Naive thymus-derived CD4-positive, alpha-beta T cell (primary cell): ENCODE measurements at regions not wholly inside any gene's neighbourhood (a gene's known extent, or its start where the extent isn't known, plus 50 kb on each side); places are given as distances from the start of the nearest gene placed in this dataset.
A peak's percentile ranks its signal among the peaks of the same experiment; 100 is the strongest.

Experiments used
- ATAC-seq: fragments of 150-1000 bp; cut with Tn5 transposase; 2 replicates; pipeline ENCODE4 v1.10.0; 2021; ENCODE audit warnings: mild to moderate bottlenecking, moderate library complexity
- CTCF ChIA-PET: fragments of 350-600 bp; sonication (Branson Sonifier 250); formaldehyde crosslinking; loops from one replicate; lab custom pipeline; 2021; ENCODE audit warnings: antibody characterized with exemption; lab: Charles Lee
- POLR2A ChIA-PET: fragments of 350-600 bp; sonication (Branson Sonifier 250); formaldehyde crosslinking; loops from one replicate; lab custom pipeline; 2021; ENCODE audit warnings: antibody characterized with exemption, inconsistent platforms; lab: Charles Lee
- DNase-seq, 9 donors: peaks; one replicate each; pipeline versions ENCODE4 v3.0.0 to v3.0.0-alpha.2; 2020 to 2022; ENCODE audit warnings: mixed read lengths in 1 of 9
- H3K27ac ChIP-seq: one replicate; pipeline ENCODE4 v1.7.0; 2013; ENCODE audit warnings: mild to moderate bottlenecking, low read depth, low read length, moderate library complexity
- H3K27me3 ChIP-seq, 2 donors: one replicate each; pipeline ENCODE4 v1.7.0; 2013; ENCODE audit warnings: low read length in 2 of 2, mild to moderate bottlenecking in 2 of 2, moderate library complexity in 2 of 2; ENCODE audit not compliant: control insufficient read depth in 2 of 2, insufficient read depth in 2 of 2
- H3K36me3 ChIP-seq, 3 experiments: 1 replicate in 2 of 3; 2 replicates in 1 of 3; pipeline ENCODE4 v1.7.0; 2013; ENCODE audit warnings: low read length in 3 of 3, mild to moderate bottlenecking in 3 of 3, moderate library complexity in 1 of 3; ENCODE audit not compliant: insufficient read depth in 3 of 3, control insufficient read depth in 2 of 3
- H3K4me1 ChIP-seq, 2 donors: one replicate each; pipeline ENCODE4 v1.7.0; 2013; ENCODE audit warnings: low read length in 2 of 2, mild to moderate bottlenecking in 2 of 2, moderate library complexity in 1 of 2; ENCODE audit not compliant: control insufficient read depth in 2 of 2, insufficient read depth in 2 of 2
- H3K4me3 ChIP-seq: 2 replicates; pipeline ENCODE4 v1.7.0; 2013; ENCODE audit warnings: mild to moderate bottlenecking, low read length
- H3K9me3 ChIP-seq, 3 experiments: 1 replicate in 2 of 3; 2 replicates in 1 of 3; pipeline ENCODE4 v1.7.0; 2013; ENCODE audit warnings: low read length in 3 of 3; ENCODE audit not compliant: control insufficient read depth in 2 of 3
- H3K27ac Mint-ChIP-seq, 9 donors: one replicate each; pipeline ENCODE4 v1.8.0; 2020 to 2022; ENCODE audit warnings: mixed read lengths in 9 of 9, mild to moderate bottlenecking in 8 of 9, moderate library complexity in 5 of 9, inconsistent platforms in 2 of 9
- H3K27me3 Mint-ChIP-seq, 5 donors: one replicate each; pipeline ENCODE4 v1.8.0; 2021 to 2022; ENCODE audit warnings: mixed read lengths in 5 of 5, mild to moderate bottlenecking in 1 of 5
- H3K36me3 Mint-ChIP-seq, 5 donors: one replicate each; pipeline ENCODE4 v1.8.0; 2020 to 2022; ENCODE audit warnings: mixed read lengths in 5 of 5, mild to moderate bottlenecking in 3 of 5, inconsistent platforms in 1 of 5
- H3K4me1 Mint-ChIP-seq, 7 donors: one replicate each; pipeline ENCODE4 v1.8.0; 2020 to 2022; ENCODE audit warnings: mixed read lengths in 7 of 7, mild to moderate bottlenecking in 3 of 7, inconsistent platforms in 1 of 7
- H3K4me3 Mint-ChIP-seq, 10 donors: one replicate each; pipeline ENCODE4 v1.8.0; 2020 to 2022; ENCODE audit warnings: mild to moderate bottlenecking in 10 of 10, mixed read lengths in 10 of 10, moderate library complexity in 6 of 10, inconsistent platforms in 2 of 10
- H3K9me3 Mint-ChIP-seq, 11 donors: one replicate each; pipeline ENCODE4 v1.8.0; 2020 to 2022; ENCODE audit warnings: mixed read lengths in 11 of 11, mild to moderate bottlenecking in 4 of 11, inconsistent platforms in 1 of 11, moderate library complexity in 1 of 11
- intact Hi-C, 2 donors: fragments of 100-400 bp; cut with micrococcal nuclease; formaldehyde crosslinking; loops; one replicate each; pipeline ENCODE4 v1.15.1; 2023

DNA sequence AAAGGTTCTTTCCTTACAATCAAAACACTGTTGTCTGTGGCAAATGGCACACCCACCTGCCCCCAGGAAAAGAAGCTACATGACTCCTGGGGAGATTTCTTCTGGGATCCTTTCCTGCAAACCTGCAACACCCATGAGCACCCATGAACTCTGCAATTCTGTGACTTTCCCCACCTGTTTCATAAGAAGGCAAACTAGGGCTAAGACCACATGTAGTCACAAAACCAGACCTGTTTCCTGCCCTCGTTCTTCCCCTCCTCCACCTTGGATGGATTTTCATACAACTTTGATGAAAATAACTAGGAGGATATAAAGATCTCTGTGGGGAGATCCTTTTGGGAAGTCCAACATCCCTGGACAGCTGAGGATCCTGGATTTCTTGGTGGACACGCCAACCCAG, 1084.7 kb downstream of the BCL11B start:
- no peaks in the 10 kb centered on the region for H3K27me3 Mint-ChIP-seq
- DNase-seq (peak in 1 of 9 donors; percentile 34), ATAC-seq (no peak)
- H3K36me3 ChIP-seq = no peaks in the 10 kb centered on the region
- peaks cover 95 to 98% of the 10 kb centered on the region in 2 donors for H3K4me1 ChIP-seq
- H3K4me3 ChIP-seq = peak overlapping the region; percentile 11
- H3K27ac Mint-ChIP-seq = peak overlapping the region; percentile 92 to 100 (median 98)
- H3K9me3 Mint-ChIP-seq = peaks cover 0 to 6% (median 0%) of the 10 kb centered on the region in 11 donors
- intact Hi-C loops = loop anchor here (5.0 to 10.0 kb wide), 4 partner anchors 210 to 745 kb away; no protein-coding TSS in a partner anchor
- CTCF ChIA-PET = interaction anchor here (0.6 to 18.0 kb wide), 8 partner anchors 8 to 1085 kb away, joined by 3 to 279 read pairs (median 4); partner anchors contain the start of gene BCL11B
- peaks cover 58 to 100% (median 98%) of the 10 kb centered on the region in 7 donors for H3K4me1 Mint-ChIP-seq
- H3K36me3 Mint-ChIP-seq = peaks cover 0 to 20% (median 4%) of the 10 kb centered on the region in 5 donors
- no peaks in the 10 kb centered on the region for H3K27me3 ChIP-seq
- POLR2A ChIA-PET = interaction anchor here (0.6 to 25.4 kb wide), 16 partner anchors 8 to 1878 kb away, joined by 3 to 501 read pairs (median 4); partner anchors contain the start of genes BCL11B and EVL
- H3K9me3 ChIP-seq = no peaks in the 10 kb centered on the region
- peak overlapping the region; percentile 80 for H3K27ac ChIP-seq
- H3K4me3 Mint-ChIP-seq = peak overlapping the region; percentile 14 to 84 (median 74)

DNA sequence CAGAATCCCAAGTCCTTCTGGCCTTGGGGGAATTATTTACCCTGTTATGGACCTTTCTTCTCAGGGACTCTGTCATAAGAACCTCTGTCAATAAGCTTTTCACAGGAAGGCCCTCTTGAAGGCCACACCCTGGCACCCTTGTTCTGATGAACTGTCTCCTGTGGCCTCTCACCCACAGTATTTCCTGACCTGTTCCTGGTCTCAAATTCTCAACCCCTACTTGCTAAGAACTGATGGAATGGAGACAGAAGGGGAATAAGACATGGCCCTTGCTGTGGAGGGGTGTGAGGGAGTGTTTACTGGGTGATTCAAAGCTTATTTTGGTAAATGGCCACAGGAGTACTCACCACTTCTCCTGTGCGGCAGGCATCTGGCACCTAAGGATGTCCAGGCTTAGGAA, 1082.9 kb downstream of the BCL11B start:
- intact Hi-C loops = loop anchor here (1.0 to 10.0 kb wide), 15 partner anchors 9 to 1083 kb away; partner anchors contain the start of gene BCL11B (in 2 of the 2)
- ChIA-PET CTCF (interaction anchor here (0.6 to 18.0 kb wide), 9 partner anchors 13 to 465 kb away, joined by 3 to 279 read pairs (median 4); no protein-coding TSS in a partner anchor), POLR2A (interaction anchor here (0.6 to 25.4 kb wide), 23 partner anchors 10 to 1078 kb away, joined by 3 to 501 read pairs (median 5); partner anchors contain the start of gene BCL11B)
- Histone ChIP-seq H3K27me3 (no peaks in the 10 kb centered on the region), H3K27ac (peak overlapping the region; percentile 80), H3K4me3 (peak overlapping the region; percentile 48), H3K36me3 (no peaks in the 10 kb centered on the region), H3K4me1 (peaks cover 82 to 95% of the 10 kb centered on the region in 2 donors), H3K9me3 (no peaks in the 10 kb centered on the region)
- H3K4me1 Mint-ChIP-seq = peaks cover 56 to 100% (median 98%) of the 10 kb centered on the region in 7 donors
- peak overlapping the region; percentile 63 to 86 (median 76) for H3K4me3 Mint-ChIP-seq
- H3K36me3 Mint-ChIP-seq = peaks cover 0 to 20% (median 0%) of the 10 kb centered on the region in 5 donors
- DNase-seq (peak in 1 of 9 donors; percentile 50), ATAC-seq (peak; percentile 40)
- H3K27ac Mint-ChIP-seq = peak overlapping the region; percentile 92 to 100 (median 98)
- peaks cover 0 to 4% (median 0%) of the 10 kb centered on the region in 11 donors for H3K9me3 Mint-ChIP-seq
- H3K27me3 Mint-ChIP-seq = no peaks in the 10 kb centered on the region

DNA sequence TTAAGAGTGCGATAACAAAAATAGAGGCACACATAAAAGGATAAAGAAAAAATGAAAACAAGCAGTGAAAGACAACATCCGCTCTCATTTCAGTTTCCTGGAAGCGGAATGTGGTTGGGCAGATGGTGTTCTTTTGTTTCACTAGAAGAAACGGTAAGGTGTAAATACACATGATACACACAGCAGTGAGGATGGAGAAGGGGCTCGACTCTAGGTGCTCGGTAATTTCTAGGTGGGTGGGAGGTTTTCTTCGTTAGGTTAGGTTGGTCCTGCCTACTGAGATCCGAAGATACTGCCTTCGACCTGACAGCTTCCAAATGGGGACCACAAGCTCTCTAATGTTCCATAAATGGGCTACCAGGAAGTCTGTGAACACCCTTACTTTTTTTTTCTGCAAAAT, 1082.5 kb downstream of the BCL11B start:
- Mint-ChIP-seq H3K9me3 (peaks cover 0 to 4% (median 0%) of the 10 kb centered on the region in 11 donors), H3K36me3 (peaks cover 0 to 22% (median 0%) of the 10 kb centered on the region in 5 donors), H3K27ac (peak overlapping the region; percentile 92 to 100 (median 98)), H3K27me3 (no peaks in the 10 kb centered on the region), H3K4me3 (peak overlapping the region; percentile 63 to 86 (median 76)), H3K4me1 (peaks cover 60 to 100% (median 98%) of the 10 kb centered on the region in 7 donors)
- intact Hi-C loops = loop anchor here (1.0 to 10.0 kb wide), 15 partner anchors 9 to 1083 kb away; partner anchors contain the start of gene BCL11B (in 2 of the 2)
- POLR2A ChIA-PET = interaction anchor here (0.6 to 25.4 kb wide), 27 partner anchors 10 to 1077 kb away, joined by 3 to 501 read pairs (median 5); partner anchors contain the start of gene BCL11B
- CTCF ChIA-PET = interaction anchor here (0.6 to 18.0 kb wide), 7 partner anchors 12 to 465 kb away, joined by 3 to 279 read pairs (median 4); no protein-coding TSS in a partner anchor
- DNase-seq (peak in 7 of 9 donors; percentile 72 to 93 (median 86)), ATAC-seq (peak; percentile 88)
- H3K4me1 ChIP-seq = peaks cover 78 to 95% of the 10 kb centered on the region in 2 donors
- no peaks in the 10 kb centered on the region for H3K27me3 ChIP-seq
- peak overlapping the region; percentile 80 for H3K27ac ChIP-seq
- no peaks in the 10 kb centered on the region for H3K36me3 ChIP-seq
- H3K9me3 ChIP-seq = no peaks in the 10 kb centered on the region
- H3K4me3 ChIP-seq = peak overlapping the region; percentile 48

DNA sequence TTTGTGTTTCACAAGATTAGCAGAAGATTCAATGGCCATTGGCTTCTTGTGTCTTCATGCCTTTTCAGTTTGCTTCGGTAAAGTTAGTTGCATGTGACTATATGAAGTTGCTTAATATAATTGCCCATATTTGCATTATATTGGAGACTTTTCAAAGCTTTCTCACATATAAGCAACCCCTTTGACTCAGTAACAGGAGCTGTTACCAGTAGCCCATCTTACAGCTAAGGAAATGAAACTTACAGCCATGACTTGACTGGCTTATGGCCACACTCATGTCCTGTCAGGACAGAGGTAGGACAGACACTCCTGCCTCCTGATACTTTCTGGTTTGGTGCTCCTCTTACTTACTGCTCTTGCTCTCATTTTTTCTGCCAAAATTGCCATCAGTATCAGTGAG, 1082.1 kb downstream of the BCL11B start:
- peaks cover 74 to 95% of the 10 kb centered on the region in 2 donors for H3K4me1 ChIP-seq
- H3K9me3 Mint-ChIP-seq = peaks cover 0 to 4% (median 0%) of the 10 kb centered on the region in 11 donors
- intact Hi-C loops = loop anchor here (1.0 to 10.0 kb wide), 15 partner anchors 8 to 1082 kb away; partner anchors contain the start of gene BCL11B (in 2 of the 2)
- CTCF ChIA-PET = interaction anchor here (0.6 to 18.0 kb wide), 6 partner anchors 14 to 1077 kb away, joined by 3 to 279 read pairs (median 6); no protein-coding TSS in a partner anchor
- no peaks in the 10 kb centered on the region for H3K36me3 ChIP-seq
- peak overlapping the region; percentile 27 for H3K4me3 ChIP-seq
- ATAC-seq = peak; percentile 22
- POLR2A ChIA-PET = interaction anchor here (0.6 to 25.4 kb wide), 25 partner anchors 10 to 1077 kb away, joined by 3 to 501 read pairs (median 5); partner anchors contain the start of gene BCL11B
- peak overlapping the region; percentile 80 for H3K27ac ChIP-seq
- no peak for DNase-seq
- peaks cover 58 to 100% (median 98%) of the 10 kb centered on the region in 7 donors for H3K4me1 Mint-ChIP-seq
- H3K36me3 Mint-ChIP-seq = peaks cover 0 to 22% (median 0%) of the 10 kb centered on the region in 5 donors
- peak overlapping the region; percentile 92 to 100 (median 98) for H3K27ac Mint-ChIP-seq
- H3K27me3 ChIP-seq = no peaks in the 10 kb centered on the region
- H3K4me3 Mint-ChIP-seq = peak overlapping the region; percentile 63 to 86 (median 76)
- H3K9me3 ChIP-seq = no peaks in the 10 kb centered on the region
- no peaks in the 10 kb centered on the region for H3K27me3 Mint-ChIP-seq

DNA sequence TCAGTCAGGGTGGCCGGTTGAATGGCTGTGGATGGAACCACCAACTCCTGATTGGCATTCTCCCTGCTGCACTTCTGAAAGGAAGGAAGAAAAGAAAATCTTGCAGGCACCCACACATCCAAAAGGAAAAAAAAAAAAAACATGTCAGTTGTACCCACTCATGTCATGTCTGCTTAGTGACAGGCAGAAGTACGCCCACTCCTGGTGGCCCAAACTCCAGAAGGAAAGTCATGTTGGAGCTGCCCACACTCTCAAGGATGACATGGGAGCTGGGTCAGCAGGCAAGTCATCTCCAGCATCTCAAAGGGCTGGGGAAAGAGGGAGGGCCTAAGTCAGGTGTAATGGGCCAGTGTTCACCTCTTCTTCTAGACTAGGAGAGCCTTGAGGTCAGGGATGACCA, 1079.1 kb downstream of the BCL11B start:
- peak overlapping the region; percentile 47 to 84 (median 66) for H3K4me3 Mint-ChIP-seq
- intact Hi-C loops = loop anchor here in 1 of 2 donors (2.0 kb wide), 1 partner anchor 16 kb away; no protein-coding TSS in a partner anchor
- POLR2A ChIA-PET = interaction anchor here (0.6 to 25.4 kb wide), 13 partner anchors 7 to 1074 kb away, joined by 3 to 501 read pairs (median 4); partner anchors contain the start of gene BCL11B
- no peaks in the 10 kb centered on the region for H3K36me3 ChIP-seq
- H3K4me1 Mint-ChIP-seq = peaks cover 60 to 98% (median 95%) of the 10 kb centered on the region in 7 donors
- H3K27me3 Mint-ChIP-seq = no peaks in the 10 kb centered on the region
- H3K27me3 ChIP-seq = no peaks in the 10 kb centered on the region
- no peaks in the 10 kb centered on the region for H3K9me3 ChIP-seq
- CTCF ChIA-PET = interaction anchor here (0.6 to 18.0 kb wide), 12 partner anchors 11 to 1040 kb away, joined by 3 to 279 read pairs (median 6); no protein-coding TSS in a partner anchor
- peak overlapping the region; percentile 67 to 100 (median 95) for H3K27ac Mint-ChIP-seq
- peak overlapping the region; percentile 80 for H3K27ac ChIP-seq
- peaks cover 67 to 93% of the 10 kb centered on the region in 2 donors for H3K4me1 ChIP-seq
- H3K4me3 ChIP-seq = no peak overlapping the region
- H3K9me3 Mint-ChIP-seq = peaks cover 0 to 4% (median 0%) of the 10 kb centered on the region in 11 donors
- ATAC-seq (no peak), DNase-seq (no peak)
- H3K36me3 Mint-ChIP-seq = peaks cover 0 to 34% (median 8%) of the 10 kb centered on the region in 5 donors

DNA sequence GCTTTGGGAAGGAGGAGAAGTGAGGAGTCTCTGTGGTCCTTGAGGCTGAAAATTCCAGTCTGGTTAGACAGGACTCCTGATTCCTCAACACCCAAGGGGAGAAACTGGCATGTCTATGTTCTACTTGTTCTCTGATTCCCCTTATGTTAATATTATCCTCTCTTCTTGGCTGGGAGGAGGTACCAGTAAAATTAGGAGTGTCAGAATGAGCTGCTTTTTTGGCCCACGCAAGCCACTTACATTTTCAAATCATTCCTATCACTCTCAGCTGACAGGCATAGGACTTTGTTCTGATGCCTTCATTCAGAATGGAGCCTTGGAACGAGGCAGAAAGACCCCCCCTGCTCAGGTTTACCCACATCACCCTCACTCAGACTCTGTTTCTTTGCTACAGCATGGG, 1077.2 kb downstream of the BCL11B start:
- CTCF ChIA-PET = interaction anchor here (0.6 to 18.0 kb wide), 15 partner anchors 8 to 1081 kb away, joined by 3 to 279 read pairs (median 5); no protein-coding TSS in a partner anchor

More for the DNA sequence above, 1077.2 kb downstream of the BCL11B start:
- Mint-ChIP-seq H3K27ac (peak overlapping the region in 8 of 9 donors; percentile 92 to 100 (median 97)), H3K36me3 (peaks cover 0 to 29% (median 8%) of the 10 kb centered on the region in 5 donors), H3K9me3 (peaks cover 0 to 4% (median 0%) of the 10 kb centered on the region in 11 donors), H3K27me3 (no peaks in the 10 kb centered on the region), H3K4me3 (peak overlapping the region in 6 of 10 donors; percentile 18 to 86 (median 74)), H3K4me1 (peaks cover 63 to 98% (median 96%) of the 10 kb centered on the region in 7 donors)
- POLR2A ChIA-PET = interaction anchor here (0.7 to 25.4 kb wide), 14 partner anchors 9 to 1072 kb away, joined by 3 to 501 read pairs (median 4); partner anchors contain the start of gene BCL11B
- Histone ChIP-seq H3K9me3 (no peaks in the 10 kb centered on the region), H3K4me1 (peaks cover 68 to 97% of the 10 kb centered on the region in 2 donors), H3K27ac (peak overlapping the region; percentile 43), H3K36me3 (no peaks in the 10 kb centered on the region), H3K27me3 (no peaks in the 10 kb centered on the region), H3K4me3 (no peak overlapping the region)
- DNase-seq (no peak), ATAC-seq (no peak)
- intact Hi-C loops = loop anchor here in 1 of 2 donors (1.0 kb wide), 5 partner anchors 57 to 1077 kb away; partner anchors contain the start of gene BCL11B
